Transverse colon (tissue), 4 donors: ENCODE measurements at regions not wholly inside any gene's neighbourhood (a gene's known extent, or its start where the extent isn't known, plus 50 kb on each side); places are given as distances from the start of the nearest gene placed in this dataset.

Experiments
- CTCF ChIP-seq, 5 experiments: fragments of 200-600 bp in 3 of 5; fragments of 450-650 bp in 2 of 5; sonication (generic) in 3 of 5; IDR thresholded peaks; 1 replicate in 2 of 5; 2 replicates in 3 of 5; pipeline ENCODE4 v1.5.1; 2016 to 2017; ENCODE audit warnings: antibody characterized with exemption in 5 of 5, inconsistent platforms in 3 of 5, mild to moderate bottlenecking in 2 of 5, moderate library complexity in 1 of 5
- EP300 ChIP-seq: sonication (generic); formaldehyde crosslinking; IDR thresholded peaks from one replicate; pipeline ENCODE4 v1.6.1; 2017; ENCODE audit warnings: antibody characterized with exemption, low read depth
- POLR2A ChIP-seq: fragments of 450-650 bp; IDR thresholded peaks from one replicate; pipeline ENCODE4 v1.6.1; 2016; ENCODE audit warnings: antibody characterized with exemption, mild to moderate bottlenecking, moderate library complexity
- POLR2AphosphoS5 ChIP-seq, 3 donors: sonication (generic); formaldehyde crosslinking; IDR thresholded peaks; one replicate each; pipeline ENCODE4 v1.6.1; 2016; ENCODE audit warnings: antibody characterized with exemption in 3 of 3

GRCh38 chr6:92231171-92231701 lies 1188.1 kb downstream of the EPHA7 start:
- no peak for TF ChIP-seq CTCF (IDR thresholded peaks at IDR 0.05)
- TF ChIP-seq POLR2A: no peak
- no peak for TF ChIP-seq POLR2AphosphoS5 (IDR thresholded peaks at IDR 0.05)
- TF ChIP-seq EP300: no peak
